Femur (tissue), 1 donor: ENCODE measurements at regions not wholly inside any gene's neighbourhood (a gene's known extent, or its start where the extent isn't known, plus 50 kb on each side); places are given as distances from the start of the nearest gene placed in this dataset.

Source experiments
- DNase-seq: peaks from one replicate; pipeline ENCODE4 v3.0.0-alpha.2; 2017

DNA sequence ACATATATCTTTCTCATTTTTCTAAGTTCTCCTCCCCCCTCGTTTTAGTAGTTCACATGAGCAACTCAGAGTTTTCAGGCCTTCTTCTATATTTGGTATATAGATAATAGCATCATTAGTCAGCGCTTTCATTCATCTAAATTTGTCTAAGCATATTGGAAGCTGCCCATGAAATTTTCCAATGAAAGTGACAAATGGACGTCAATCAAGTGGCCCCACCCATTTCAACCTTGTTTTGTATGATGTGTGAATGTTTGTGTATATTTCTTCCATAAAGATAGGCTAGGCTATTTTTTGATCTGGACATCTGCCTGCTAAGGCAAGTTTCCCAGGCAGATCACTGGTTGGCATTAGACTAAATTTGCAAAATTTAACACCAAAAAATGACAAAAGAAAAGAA lies 104.0 kb upstream of the SSBP2 start:
- no peak for DNase-seq

GRCh38 chr5:81854485-81854884 lies 103.6 kb upstream of the SSBP2 start:
- DNase-seq, result no peak

DNA sequence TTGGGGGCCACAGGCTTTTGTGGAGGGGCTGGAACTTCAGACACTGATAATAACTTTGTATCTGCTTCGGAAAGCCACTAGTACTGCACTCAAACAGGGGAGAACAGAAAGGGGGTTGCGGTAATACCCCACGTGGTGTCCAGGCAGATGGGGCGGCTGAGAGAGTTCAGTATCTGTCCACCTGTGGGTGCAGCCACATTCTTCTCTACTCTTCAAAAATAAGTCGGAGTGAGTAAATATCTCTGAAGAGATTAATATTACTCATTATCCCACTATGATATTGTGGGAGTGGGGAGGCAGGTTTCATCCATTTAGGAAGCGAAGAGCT lies 102.1 kb upstream of the SSBP2 start:
- no peak for DNase-seq

DNA sequence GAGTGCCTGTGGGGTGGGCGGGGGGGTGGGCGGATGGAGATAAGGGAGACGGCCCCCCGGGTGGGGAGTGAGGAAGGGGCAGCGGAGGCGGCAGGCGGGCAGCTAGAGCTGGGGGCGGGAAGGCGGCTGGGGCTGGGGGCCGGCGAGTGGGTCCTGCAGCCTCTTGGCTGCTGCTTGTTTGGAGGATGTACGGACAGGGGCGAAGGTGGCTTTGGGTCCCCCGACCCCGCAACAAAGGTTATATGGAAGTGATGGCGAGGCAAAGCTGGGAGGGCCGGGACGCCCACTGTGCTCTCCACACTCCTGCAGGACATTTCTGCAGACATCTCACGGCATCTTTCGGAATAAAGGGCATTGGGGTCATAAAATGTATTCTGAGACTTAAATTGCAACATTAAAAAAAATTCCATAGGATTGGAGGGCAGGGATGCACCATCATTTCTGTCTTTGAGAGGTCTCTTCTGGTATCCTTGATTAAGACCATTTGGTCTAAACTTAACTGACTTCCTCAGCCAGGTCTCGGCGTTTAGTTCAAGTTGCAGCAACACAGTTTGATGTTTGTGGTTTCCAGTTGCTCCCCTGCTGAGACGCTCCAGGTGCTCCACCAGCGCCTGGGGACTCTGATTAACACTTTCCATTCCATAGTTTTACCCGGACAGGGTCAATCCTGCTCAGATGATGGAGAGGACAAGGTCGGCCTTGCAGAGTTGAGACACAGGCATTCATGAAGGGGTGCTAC lies 101.6 kb upstream of the SSBP2 start:
- peak; percentile 52 for DNase-seq

- peak; percentile 99 for DNase-seq
These were observed 100.7 kb upstream of the SSBP2 start for GRCh38 chr5:81851481-81852178.

DNA sequence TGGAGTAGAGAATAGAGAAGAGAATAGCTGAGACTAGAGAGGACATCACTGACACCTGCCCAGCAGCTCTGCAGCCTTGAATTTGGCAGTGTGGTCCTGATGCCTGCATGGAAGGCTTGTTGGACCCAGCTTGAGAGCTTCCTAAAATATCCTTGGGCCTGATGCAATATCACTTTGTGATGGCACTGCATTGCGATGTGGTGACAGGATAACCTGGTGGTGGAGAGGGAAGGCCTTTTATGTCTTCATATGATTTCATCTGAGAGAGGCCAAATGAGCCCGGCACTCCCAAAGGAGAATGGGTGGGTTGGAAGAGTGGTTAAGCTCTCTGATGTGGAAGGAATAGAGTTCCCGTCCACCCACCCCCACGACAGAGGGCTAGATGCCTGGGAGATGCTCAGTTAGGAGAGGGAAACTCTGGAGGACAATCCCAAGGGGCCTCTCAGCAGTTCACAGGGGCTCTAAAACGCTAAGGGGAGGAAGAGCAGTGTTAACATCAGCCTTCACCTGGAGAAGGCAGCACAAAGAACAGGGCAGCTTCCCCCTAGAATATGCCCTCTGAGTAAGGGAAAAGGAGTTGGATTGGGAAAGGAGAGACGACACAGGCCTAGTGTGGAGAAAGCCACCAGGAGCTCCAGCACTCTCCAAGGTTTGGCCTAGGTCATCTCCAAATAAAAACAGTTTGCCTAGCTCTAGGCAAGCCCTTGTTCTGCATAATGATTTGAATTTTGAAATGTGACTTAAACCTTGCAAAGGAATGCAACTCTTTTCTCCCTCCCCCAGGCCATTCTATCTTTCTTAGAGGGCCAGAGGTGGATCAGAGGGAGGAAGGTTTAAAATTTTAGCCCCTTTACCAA lies 99.8 kb upstream of the SSBP2 start:
- DNase-seq, result no peak

DNA sequence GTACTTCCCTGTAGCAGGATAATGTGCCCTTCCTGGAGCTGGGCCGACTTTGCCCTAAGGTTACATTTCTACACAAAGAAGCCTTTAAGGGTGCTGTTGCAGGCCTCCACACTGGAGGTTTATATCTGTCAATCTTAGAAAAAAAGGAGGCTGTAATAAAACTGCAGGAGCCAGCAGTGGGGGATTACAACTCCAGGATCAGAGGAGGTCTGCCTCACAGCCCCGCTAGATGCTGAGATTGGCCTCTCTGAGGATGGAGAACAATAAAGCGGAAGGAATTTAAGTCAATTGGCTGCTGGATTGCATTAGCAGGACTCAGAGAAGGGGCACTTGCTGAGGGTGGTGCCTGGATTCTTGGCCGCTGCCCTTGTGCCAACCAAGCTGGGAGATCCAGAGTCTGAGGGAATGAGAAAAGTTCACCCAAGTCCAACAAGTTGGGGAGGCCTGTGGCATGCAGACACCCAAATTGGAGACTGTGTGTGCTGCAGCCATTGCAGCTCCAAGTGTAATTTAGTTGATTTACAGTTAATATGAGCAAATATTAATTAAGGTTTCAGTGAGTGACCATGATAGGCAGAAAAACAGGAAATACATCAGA lies 99.0 kb upstream of the SSBP2 start:
- no peak for DNase-seq

GRCh38 chr5:81848362-81848880 lies 97.5 kb upstream of the SSBP2 start:
- no peak for DNase-seq

- no peak for DNase-seq
These were observed 95.4 kb upstream of the SSBP2 start for GRCh38 chr5:81846301-81846700.

- DNase-seq, result no peak
These were observed 92.9 kb upstream of the SSBP2 start for GRCh38 chr5:81843845-81844244.

DNA sequence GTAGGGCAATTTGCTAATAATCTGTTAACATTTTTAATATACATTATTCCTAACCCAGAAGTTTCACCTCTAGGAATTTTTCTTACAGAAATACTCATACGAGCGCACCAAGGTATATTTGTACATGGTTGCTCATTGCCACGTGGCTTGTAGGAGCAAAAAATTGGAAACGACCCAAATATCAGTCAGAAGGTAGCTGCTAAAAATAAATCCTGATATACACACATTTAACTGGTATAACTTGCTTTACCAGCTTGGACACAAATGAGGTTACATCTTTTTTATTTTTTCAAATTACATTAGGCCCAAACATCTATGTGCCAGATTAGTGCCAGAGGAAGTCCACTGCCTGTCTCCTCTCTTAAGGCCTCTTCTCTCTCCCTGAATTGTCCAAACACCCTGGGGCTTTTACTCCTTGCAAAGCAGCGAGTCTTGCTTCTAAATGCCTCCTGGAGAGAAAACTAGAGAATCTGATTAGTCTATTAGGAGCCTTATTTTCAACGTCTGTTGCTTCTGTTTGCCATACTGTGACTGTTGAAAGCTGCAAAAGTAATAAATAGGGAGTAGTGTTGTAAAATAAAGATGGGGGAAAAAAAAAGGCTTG lies 92.0 kb upstream of the SSBP2 start:
- no peak for DNase-seq

DNA sequence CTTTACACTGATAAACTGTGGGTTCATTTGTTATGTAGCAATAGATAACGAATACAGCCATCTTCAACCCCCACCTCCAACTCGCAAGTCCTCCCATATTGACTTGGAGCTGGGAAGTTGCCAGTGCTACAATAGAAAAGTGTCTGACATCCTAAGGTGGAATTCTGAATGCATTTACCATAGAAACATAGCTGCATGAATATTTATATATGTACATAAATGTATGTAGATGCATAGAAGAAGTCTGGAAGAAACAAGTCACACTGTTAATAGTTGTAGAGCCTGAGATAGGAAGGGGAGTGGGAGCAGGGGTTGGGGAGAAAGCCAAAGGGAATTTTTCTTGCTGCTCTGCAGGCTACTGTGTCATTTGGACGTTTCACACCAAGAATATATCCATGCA lies 88.1 kb upstream of the SSBP2 start:
- no peak for DNase-seq

DNA sequence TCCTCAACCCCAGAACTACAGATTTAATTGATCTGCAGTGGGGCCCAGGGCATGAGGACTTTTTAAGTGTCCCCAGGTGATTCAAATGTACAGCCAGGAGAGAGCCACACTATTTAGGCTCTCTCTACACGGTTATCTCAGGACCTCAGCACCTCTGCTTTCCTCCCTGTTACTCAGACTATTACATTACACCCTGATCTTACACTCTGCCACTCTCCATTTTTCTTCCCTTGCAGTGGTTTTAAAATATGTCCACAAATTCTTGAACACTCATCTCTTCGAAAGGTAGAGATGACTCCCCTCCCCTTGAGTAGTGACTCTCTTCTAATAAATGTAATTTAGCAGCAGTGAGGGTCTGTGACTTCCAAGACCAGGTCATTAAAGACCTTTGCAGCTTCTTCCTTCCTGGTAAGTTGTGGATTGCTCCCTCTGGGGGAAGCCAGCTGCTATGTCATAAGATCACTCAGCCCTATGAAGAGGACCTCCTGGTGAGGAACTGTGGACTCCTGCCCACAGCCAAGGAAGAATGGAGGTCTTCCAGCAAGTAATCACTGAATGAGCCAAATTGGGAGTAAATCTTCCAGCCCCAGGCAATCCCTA lies 87.5 kb upstream of the SSBP2 start:
- DNase-seq, result no peak

GRCh38 chr5:81837667-81838306 lies 86.9 kb upstream of the SSBP2 start:
- no peak for DNase-seq

DNA sequence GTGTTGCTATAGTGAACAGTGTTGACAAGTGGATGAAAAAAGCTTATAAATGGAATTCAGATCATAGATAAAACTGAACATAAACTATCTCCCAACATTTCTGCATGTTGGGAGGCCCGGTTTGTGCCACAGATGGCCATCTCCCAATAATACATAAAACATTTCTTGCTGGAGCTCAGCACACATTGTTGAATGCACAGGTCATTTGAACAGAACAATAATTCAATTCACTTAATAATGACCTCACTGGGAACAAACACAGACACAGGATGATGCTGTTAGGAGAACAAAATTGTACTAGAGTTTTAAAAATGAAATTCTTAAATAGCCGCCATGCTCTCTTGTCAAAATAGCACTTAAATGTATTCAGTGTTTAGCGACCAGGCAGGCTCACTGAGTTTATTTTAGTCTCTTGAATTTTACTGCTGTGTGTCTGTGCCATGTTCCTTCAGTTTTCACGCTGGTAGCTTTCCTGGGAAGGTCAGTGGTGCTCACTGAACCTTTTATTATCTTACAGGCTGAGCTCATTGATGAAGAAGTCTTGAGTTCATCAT lies 85.0 kb upstream of the SSBP2 start:
- no peak for DNase-seq

GRCh38 chr5:81834021-81834660 lies 83.2 kb upstream of the SSBP2 start:
- DNase-seq, result no peak

GRCh38 chr5:81830596-81830995 lies 79.7 kb upstream of the SSBP2 start:
- no peak for DNase-seq

GRCh38 chr5:81829242-81829641 lies 78.3 kb upstream of the SSBP2 start:
- no peak for DNase-seq

- DNase-seq, result no peak
These were observed 76.6 kb upstream of the SSBP2 start for GRCh38 chr5:81827500-81827899.

- no peak for DNase-seq
These were observed 75.2 kb upstream of the SSBP2 start for GRCh38 chr5:81826128-81826527.

DNA sequence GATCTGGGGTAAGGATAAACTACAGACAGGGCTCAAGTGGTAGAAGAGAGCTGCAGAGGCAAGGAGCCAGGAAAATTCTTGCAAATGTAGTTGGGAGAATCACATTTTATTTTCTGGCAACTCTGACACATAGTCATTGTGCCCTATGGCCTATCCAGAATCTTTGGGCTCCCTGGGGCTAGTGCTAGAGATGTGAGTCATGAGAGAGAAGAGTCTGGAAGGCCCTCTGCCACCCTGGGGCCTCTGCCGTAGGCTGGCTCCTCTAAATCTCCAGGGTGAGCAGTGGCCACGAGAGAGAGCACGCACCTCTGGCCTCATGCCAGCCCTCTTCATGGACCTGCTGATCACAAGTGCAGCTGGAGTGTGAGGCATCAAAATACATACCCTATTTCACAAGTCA lies 74.3 kb upstream of the SSBP2 start:
- peak; percentile 41 for DNase-seq
